Peyer's patch (tissue), 4 donors: ENCODE measurements at regions not wholly inside any gene's neighbourhood (a gene's known extent, or its start where the extent isn't known, plus 50 kb on each side); places are given as distances from the start of the nearest gene placed in this dataset.

Experiments
- DNase-seq, 3 donors: peaks; one replicate each; pipeline ENCODE4 v3.0.0-alpha.2; 2017 to 2019
- H3K27ac ChIP-seq, 4 donors: fragments of 200-600 bp; sonication (generic); one replicate each; pipeline ENCODE4 v1.5.1; 2016 to 2019
- H3K27me3 ChIP-seq, 2 donors: fragments of 200-600 bp; sonication (generic); one replicate each; pipeline ENCODE4 v1.5.1; 2019
- H3K36me3 ChIP-seq, 3 donors: fragments of 200-600 bp; sonication (generic); one replicate each; pipeline ENCODE4 v1.5.1; 2016 to 2019
- H3K4me1 ChIP-seq, 4 donors: fragments of 200-600 bp; sonication (generic); one replicate each; pipeline ENCODE4 v1.5.1; 2016 to 2019
- H3K4me3 ChIP-seq, 4 donors: fragments of 200-600 bp; sonication (generic); 1 replicate in 3 of 4; 2 replicates in 1 of 4; pipeline ENCODE4 v1.5.1; 2016 to 2019; ENCODE audit warnings: mild to moderate bottlenecking in 1 of 4
- H3K9me3 ChIP-seq, 4 donors: fragments of 200-600 bp; sonication (generic); one replicate each; pipeline ENCODE4 v1.5.1; 2016 to 2019; ENCODE audit warnings: mild to moderate bottlenecking in 1 of 4
- CTCF ChIP-seq, 6 experiments: fragments of 450-650 bp in 4 of 6; fragments of 200-600 bp in 2 of 6; sonication (generic) in 1 of 6; IDR thresholded peaks; one replicate each; pipeline ENCODE4 v1.5.1; 2017 to 2019; ENCODE audit warnings: antibody characterized with exemption in 6 of 6, mild to moderate bottlenecking in 3 of 6, moderate library complexity in 1 of 6
- POLR2A ChIP-seq, 2 donors: fragments of 450-650 bp; IDR thresholded peaks; one replicate each; pipeline ENCODE4 v1.5.1; 2017; ENCODE audit warnings: antibody characterized with exemption in 2 of 2, mild to moderate bottlenecking in 2 of 2, moderate library complexity in 2 of 2

GRCh38 chr18:34976123-34976522, 65.1 kb upstream of the MAPRE2 start:
- no peak for DNase-seq
- Histone ChIP-seq H3K4me1 (peaks cover 0 to 12% (median 0%) of the 10 kb centered on the region in 4 donors), H3K4me3 (peak overlapping the region; percentile 77 to 93 (median 84)), H3K27ac (no peak overlapping the region), H3K9me3 (no peaks in the 10 kb centered on the region), H3K36me3 (no peaks in the 10 kb centered on the region), H3K27me3 (no peaks in the 10 kb centered on the region)
- TF ChIP-seq POLR2A (IDR thresholded peaks at IDR 0.05), result no peak
- TF ChIP-seq CTCF (IDR thresholded peaks at IDR 0.05), result no peak

GRCh38 chr18:34976534-34976898, 64.7 kb upstream of the MAPRE2 start:
- H3K27me3 ChIP-seq, result no peaks in the 10 kb centered on the region
- H3K4me3 ChIP-seq, result peak overlapping the region; percentile 77 to 93 (median 84)
- no peaks in the 10 kb centered on the region for H3K36me3 ChIP-seq
- TF ChIP-seq CTCF (IDR thresholded peaks at IDR 0.05), result no peak
- TF ChIP-seq POLR2A (IDR thresholded peaks at IDR 0.05), result no peak
- peaks cover 0 to 12% (median 0%) of the 10 kb centered on the region in 4 donors for H3K4me1 ChIP-seq
- no peaks in the 10 kb centered on the region for H3K9me3 ChIP-seq
- no peak for DNase-seq
- peak overlapping the region; percentile 30 to 81 (median 70) for H3K27ac ChIP-seq

GRCh38 chr18:34976899-34977837, 64.0 kb upstream of the MAPRE2 start:
- TF ChIP-seq CTCF (IDR thresholded peaks at IDR 0.05) (peak in 2 of 6 experiments; percentile 4 to 16), POLR2A (IDR thresholded peaks at IDR 0.05) (peak; percentile 65 to 68)
- DNase-seq, result peak; percentile 86 to 95 (median 93)

GRCh38 chr18:34977838-34978532, 63.2 kb upstream of the MAPRE2 start:
- H3K9me3 ChIP-seq, result no peaks in the 10 kb centered on the region
- TF ChIP-seq CTCF (IDR thresholded peaks at IDR 0.05) (no peak), POLR2A (IDR thresholded peaks at IDR 0.05) (no peak)

More at GRCh38 chr18:34976899-34977837, 64.0 kb upstream of the MAPRE2 start:
- peaks cover 0 to 12% (median 0%) of the 10 kb centered on the region in 4 donors for H3K4me1 ChIP-seq
- H3K4me3 ChIP-seq, result peak overlapping the region; percentile 77 to 93 (median 84)
- H3K9me3 ChIP-seq, result no peaks in the 10 kb centered on the region
- H3K27ac ChIP-seq, result peak overlapping the region; percentile 52 to 81 (median 70)
- H3K27me3 ChIP-seq, result no peaks in the 10 kb centered on the region
- H3K36me3 ChIP-seq, result no peaks in the 10 kb centered on the region

GRCh38 chr18:34978533-34978893, 62.7 kb upstream of the MAPRE2 start:
- peaks cover 0 to 12% (median 0%) of the 10 kb centered on the region in 4 donors for H3K4me1 ChIP-seq
- no peak for DNase-seq

More at GRCh38 chr18:34977838-34978532, 63.2 kb upstream of the MAPRE2 start:
- Histone ChIP-seq H3K4me3 (peak overlapping the region; percentile 77 to 93 (median 84)), H3K27me3 (no peaks in the 10 kb centered on the region), H3K27ac (peak overlapping the region; percentile 52 to 81 (median 70)), H3K4me1 (peaks cover 0 to 12% (median 0%) of the 10 kb centered on the region in 4 donors), H3K36me3 (no peaks in the 10 kb centered on the region)
- peak; percentile 62 to 85 (median 79) for DNase-seq

More at GRCh38 chr18:34978533-34978893, 62.7 kb upstream of the MAPRE2 start:
- TF ChIP-seq CTCF (IDR thresholded peaks at IDR 0.05), result no peak
- TF ChIP-seq POLR2A (IDR thresholded peaks at IDR 0.05), result no peak
- Histone ChIP-seq H3K36me3 (no peaks in the 10 kb centered on the region), H3K9me3 (no peaks in the 10 kb centered on the region), H3K4me3 (peak overlapping the region; percentile 77 to 93 (median 84)), H3K27ac (peak overlapping the region; percentile 40 to 81 (median 64)), H3K27me3 (no peaks in the 10 kb centered on the region)
